Hippocampal formation (tissue), 2 donors: ENCODE measurements at regions not wholly inside any gene's neighbourhood (a gene's known extent, or its start where the extent isn't known, plus 50 kb on each side); places are given as distances from the start of the nearest gene placed in this dataset.
A peak's percentile ranks its signal among the peaks of the same experiment; 100 is the strongest.

Source experiments
- DNase-seq, 2 donors: peaks; one replicate each; lab custom pipeline; 2025; lab: John Stamatoyannopoulos, UW

DNA sequence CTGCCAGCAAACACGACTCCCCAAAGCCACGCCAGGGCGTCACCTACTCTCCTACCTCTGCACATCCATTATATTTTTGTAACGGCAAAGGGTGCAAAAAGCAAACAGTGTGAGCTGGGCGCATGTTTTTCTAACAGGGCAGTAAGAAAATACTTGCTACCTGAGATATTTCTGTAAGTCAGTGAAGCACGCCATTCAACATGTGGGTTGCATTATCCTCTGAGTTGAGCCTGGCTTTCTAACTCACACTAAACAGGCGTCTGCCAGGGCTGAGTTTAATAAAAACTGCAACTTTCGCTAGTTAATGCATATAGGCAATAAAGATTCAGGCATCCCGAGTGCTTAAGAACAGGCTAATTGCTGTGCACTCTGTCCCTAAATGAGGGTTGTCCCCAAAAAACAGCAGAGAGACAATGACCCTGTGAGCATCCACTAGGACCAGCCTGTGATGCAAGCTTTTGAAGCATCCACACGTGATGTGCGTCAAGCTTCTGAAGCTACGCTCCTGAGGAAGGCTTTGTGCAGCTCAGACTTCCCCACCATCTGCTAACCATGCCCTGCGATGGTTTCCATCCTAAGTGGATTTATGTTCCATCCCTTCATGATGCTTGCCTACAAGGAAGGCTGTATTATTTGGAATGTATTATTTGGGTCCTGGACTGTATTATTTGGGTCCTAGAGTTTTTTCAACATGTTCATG lies 70.0 kb upstream of the SIM2 start:
- DNase-seq: no peak

DNA sequence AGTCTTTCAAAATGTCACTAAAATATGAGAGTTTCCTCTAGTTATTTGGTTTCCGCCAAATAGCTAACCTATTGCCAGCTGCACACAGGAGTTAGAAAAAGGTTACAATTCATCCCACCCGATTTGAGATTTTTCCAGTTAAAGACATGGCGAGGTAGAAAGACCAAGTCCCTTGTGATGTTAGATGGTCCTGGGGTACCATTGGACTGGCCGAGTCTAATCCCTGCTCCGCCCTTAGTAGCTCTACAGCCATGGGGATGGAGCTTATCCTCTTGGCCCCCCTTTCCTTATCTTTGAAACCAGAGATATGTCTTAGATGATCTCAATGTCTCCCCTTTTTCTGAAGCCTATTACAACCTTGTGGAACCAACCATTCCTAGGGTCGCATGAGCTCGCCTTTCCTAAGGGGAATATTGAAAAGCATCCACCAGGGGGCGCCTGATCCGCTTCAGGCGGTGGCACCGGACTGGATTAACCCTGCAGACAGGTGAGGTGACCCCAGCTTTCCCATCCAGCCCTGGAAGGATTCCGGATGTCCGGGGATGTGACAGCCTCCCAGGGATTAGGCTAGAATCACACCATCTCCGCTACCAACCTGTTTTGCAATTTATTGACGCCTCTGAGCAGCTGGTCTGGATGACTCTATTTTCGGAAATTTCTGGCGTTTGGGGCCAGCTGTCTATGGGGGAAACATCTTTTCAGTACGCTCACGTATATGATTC lies 68.3 kb upstream of the SIM2 start:
- peak in 1 of 2 donors; percentile 17 for DNase-seq

DNA sequence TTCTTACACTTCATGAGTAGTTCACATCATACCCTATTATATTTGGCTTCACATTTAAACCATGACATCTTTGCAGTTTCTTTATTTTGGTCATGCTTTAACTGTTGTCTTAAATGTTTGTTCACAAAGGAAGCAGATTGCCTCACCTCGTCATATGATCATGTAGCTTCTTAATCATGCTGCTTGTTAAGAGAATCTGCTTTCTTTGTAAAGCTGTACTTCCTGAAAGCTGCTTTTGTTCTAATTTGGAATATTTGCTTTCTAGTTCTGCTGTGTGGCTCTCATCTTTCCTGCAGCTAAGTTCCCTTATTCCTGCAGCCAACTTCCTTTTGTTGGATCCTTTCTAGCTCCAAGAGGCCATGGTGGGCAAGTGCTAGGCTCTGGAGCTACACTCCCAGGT lies 62.9 kb upstream of the SIM2 start:
- no peak for DNase-seq

DNA sequence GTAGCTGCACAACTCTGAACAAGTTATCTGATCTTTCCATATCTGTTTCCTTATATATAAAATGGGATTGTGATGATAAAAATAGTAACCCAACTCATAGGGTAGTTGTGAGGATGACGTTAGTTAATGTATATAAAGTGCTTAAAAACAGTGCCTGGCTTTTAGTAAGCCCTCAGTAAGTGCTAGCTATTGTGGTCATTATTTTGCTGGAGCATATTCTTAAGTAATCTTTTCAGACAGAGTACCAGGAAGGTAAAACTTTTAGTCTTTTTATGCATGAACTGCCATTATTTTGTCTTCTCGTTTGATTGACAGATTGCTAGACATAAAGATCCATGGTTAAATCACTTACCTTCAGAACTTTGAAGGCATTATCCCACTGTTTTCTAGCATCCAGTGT lies 62.5 kb upstream of the SIM2 start:
- DNase-seq: no peak

DNA sequence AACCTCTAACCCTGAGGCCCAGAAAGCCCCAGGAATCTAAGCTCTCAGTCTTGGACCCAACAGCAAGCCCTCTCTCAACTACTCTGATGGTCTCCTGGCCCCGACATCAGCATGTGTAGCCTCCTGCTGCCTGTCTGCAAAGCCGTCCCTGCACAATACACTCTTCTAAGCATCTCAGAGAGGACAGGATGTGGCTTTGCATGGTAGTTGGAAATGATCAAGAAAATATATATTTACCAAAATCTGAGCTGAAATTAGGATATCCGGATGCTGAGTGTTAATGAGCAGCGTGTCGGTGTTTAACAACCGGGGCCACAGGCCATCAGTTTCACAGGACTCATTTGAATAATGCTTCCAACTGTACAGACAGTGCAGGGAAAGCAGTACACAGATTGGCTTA lies 59.1 kb upstream of the SIM2 start:
- no peak for DNase-seq

DNA sequence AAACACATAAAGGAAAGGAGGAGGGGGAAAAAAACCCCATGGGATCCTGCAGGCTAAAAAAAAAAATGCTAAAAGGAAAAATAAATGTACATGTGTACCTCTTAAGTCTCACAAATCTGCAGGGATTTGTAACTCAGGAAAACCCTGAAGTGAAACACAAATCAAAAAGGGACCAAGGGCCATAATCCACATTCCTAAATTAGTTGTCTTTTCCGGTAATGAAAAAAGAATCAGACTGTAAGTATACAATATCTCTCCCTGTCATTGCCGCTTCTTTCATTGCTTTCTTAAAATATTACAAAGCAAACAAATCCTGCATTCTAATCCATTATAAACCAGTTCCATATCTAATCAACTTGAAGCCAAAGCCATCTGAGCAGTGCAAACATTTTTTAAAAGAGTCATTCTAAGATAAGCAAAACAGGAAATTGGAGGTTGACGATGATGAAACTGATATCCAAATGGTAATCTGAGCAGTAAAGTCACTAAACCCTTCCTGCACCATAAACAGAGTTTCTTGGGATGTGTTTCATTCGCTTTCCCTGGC lies 58.7 kb upstream of the SIM2 start:
- DNase-seq: no peak

DNA sequence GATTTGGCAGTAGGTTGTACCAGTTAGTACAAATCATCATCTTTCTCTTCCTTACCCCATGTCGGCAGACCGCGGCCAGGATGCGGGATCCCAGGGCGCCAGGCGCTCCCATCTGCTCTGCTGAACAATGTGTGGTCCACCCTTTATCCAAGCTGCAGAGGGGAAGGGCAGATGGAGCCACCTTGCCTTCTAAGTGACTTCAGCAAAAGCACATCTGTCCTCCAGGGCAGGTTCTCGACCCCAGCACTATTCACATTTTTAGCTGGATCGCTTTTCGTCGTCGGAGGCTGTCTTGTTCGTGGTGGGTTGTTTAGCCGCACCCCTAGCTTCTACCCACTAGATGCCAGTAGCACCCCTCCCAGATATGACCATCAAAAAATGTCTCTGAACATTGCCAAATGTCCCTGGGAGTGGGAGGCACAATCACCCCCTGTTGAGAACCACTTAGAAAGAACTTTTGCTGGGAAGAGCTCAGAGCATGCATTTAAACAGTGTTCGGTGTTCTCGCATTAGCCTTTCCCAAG lies 58.1 kb upstream of the SIM2 start:
- no peak for DNase-seq

DNA sequence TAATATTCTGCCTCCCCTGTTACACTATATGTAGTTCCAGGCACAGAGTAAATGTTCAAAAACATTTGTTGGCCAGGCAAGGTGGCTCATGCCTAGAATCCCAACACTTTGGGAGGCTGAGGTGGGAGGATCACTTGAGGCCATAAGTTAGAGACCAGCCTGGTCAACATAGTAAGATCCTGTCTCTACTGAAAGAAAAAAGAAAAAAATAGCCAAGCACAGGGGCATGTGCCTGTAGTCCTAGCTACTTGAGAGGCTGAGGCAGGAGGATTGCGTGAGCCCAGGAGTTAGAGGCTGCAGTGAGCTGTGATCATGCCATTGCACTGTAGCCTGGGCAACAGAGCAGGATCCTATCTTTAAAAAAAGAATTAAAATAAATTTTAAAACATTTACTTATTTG lies 57.6 kb upstream of the SIM2 start:
- DNase-seq: no peak

DNA sequence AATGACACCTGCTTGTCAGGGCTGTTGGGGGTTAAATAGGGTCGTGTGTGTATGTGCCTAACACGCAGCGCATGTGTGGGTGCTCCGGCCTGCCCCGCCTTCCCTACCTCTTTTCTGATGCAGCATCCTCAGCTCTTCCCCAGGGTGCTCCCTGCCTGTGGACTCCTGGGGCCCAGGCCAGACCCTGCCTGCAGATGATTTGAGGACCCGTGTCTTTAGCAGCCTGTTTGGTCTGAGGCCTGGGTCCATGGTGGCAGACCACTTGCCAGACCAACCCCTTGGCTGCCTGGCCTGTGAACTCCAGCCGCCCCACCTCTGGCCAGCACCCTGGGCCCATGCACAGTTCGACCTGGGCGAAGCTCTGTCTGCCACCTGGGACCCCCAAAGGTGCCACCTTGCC lies 57.0 kb upstream of the SIM2 start:
- no peak for DNase-seq

DNA sequence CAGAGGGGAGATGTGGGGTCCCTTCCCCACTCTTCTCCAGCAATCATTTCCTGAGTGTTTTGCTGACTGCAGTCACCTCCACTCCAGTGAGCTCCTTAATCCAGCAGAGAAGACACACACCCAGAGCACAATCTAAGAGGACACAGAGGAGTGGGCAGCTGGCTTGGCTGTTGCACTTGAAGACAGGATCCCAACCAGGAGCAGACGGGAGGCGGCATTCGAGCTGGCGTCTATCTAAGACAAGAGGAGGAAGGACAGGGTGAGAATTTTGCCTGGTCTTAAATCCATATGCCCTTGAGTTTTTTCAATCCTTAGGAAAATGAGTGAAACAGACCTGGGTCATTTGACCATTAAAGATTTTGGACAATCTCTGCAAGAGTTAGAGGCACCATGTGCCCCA lies 56.1 kb upstream of the SIM2 start:
- no peak for DNase-seq

DNA sequence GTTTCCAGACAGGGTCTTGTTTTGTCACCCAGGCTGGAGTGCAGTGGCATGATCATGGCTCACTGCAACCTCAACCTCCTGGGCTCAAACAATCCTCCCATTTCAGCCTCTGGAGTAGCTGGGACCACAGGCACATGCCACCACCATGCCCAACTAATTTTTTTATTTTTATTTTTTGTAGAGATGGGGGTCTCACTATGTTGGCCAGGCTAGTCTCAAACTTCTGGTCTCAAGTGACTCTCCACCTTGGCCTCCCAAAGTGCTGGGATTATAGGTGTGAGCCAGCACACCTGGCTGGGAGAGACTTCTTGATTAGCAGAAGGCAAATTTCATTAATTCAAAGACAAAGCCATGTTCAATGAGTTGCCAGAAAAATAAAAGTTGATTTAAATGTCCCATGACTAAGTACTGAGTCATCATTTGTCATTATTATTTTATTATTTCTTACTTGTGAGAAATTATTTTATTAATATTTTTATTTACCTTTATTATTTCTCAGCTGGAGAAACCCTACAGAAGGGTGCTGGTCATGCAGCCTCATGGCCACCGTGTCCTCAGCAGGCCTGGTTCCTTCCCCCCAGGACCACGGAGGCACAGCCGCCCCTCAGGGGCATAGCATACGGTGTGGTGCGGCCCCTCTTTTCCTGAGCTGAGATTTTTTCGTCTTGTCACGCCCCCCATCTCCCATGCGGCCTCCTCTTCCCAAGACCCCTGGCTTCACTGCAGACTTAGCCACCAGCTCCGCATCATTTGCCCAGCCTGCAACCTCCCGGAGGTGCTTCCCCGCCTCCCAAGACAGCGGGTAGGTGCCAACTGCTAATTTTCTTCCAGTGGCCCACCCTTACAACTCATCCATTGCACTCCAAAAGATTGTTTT lies 55.3 kb upstream of the SIM2 start:
- no peak for DNase-seq

DNA sequence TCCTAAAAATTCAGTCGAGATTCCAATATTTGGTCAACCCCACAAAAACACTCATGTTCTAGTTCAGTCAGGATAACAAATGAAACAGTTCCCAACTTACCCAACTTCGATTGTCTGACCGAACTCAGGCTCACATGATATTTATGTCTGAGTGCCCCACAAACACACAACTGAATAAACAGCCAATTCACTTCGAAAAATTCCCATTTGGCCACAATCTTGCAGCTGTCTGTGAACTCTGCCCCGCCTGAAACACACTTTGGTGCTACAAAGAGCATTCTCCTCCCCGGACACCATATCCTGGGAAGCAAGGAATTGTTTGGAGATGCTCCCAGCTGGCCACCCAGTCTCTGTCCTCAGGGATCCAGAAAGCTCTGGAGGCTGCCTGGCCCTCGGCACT lies 52.9 kb upstream of the SIM2 start:
- no peak for DNase-seq

DNA sequence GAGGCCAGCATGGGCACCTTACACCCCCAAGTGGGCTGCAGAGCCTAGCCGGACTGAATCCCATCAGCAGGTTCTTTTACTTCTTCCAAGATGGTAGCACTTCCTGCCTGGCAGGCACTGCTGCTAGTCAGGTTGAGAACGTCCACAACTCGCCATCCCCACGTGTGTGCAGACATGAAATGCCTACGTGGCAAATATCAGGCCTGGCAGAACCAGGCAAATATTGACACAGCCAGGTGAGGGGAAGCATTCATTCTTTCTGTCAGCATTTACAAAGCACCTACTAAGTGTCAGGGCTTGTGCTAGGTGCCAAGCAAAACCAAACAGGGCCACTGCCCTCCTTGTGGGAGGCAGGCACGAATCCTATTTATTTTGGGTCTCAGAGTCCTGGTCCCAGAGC lies 52.3 kb upstream of the SIM2 start:
- DNase-seq: no peak

DNA sequence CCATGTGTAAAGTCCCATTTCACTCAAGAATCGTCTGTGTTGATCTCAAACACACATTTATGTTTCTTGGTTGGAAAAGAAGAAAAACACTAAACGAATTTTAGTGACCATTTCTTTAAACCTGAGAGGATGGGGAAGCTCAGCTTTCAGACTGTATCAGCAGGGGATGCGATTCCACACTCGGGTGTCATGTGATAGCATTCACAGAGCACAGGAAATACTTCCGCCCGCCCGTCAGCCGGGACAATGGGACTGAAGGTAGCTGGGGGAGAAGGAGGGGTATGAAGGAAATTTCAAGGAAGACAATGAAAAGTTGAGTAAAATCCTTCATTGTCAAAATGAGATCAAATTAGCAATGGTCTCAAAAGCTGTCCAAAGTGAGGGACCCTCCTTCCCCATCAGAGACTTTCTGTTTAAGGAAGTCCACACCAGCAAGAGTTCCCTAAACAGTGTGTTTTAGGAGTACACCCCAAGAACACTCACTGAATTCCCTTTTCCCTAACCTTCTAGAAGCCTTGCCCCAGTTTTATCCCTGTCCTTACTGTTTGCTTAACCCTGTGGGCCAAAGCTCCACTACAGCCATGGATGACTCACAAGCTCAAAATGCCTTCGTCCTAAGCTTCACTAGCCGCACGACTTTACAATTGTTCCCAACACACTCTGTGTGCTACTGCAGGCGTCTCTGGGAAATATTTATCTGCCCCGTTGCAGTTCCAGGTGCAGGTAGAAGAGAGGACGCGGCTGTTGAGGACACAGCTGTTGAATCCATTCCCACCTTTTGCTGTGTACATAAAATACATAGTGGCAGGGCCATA lies 51.4 kb upstream of the SIM2 start:
- DNase-seq: no peak
